ENCODE measurements at regions not wholly inside any gene's neighbourhood (a gene's known extent, or its start where the extent isn't known, plus 50 kb on each side); places are given as distances from the start of the nearest gene placed in this dataset.

DNA sequence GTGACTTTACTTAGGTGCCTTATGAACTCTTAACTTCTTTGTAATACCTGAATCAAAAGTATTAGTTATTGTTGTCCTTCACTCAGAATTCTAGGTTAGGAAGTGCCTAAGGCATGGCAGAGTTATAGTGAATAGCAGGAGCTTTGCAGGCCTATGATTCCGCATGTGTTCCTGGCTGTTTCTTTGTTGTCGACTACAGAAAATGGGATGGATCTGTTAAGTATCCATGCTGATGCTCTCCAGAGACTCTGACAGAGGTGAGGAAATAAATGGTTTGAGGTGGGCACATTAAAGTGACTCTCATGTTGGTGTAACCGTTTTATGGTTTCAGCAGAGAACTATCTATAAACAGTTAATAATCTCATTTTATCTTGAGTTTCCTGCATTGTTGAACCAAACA is 1601.3 kb downstream of the PCDH7 start:
- ATAC-seq (ENCODE audit: low FRiP score): no peak
- TF ChIP-seq CTCF (IDR thresholded peaks at IDR 0.05): no peak
- DNase-seq (ENCODE audit: low spot score): no peak

- TF ChIP-seq CTCF (IDR thresholded peaks at IDR 0.05): no peak
- DNase-seq (ENCODE audit: low spot score): no peak
- no peak for ATAC-seq (ENCODE audit: low FRiP score)
These were observed 1614.6 kb downstream of the PCDH7 start for GRCh38 chr4:32334759-32335158.

- TF ChIP-seq CTCF (IDR thresholded peaks at IDR 0.05): no peak
- no peak for ATAC-seq (ENCODE audit: low FRiP score)
These were observed 1617.2 kb downstream of the PCDH7 start for GRCh38 chr4:32337403-32337802.

DNA sequence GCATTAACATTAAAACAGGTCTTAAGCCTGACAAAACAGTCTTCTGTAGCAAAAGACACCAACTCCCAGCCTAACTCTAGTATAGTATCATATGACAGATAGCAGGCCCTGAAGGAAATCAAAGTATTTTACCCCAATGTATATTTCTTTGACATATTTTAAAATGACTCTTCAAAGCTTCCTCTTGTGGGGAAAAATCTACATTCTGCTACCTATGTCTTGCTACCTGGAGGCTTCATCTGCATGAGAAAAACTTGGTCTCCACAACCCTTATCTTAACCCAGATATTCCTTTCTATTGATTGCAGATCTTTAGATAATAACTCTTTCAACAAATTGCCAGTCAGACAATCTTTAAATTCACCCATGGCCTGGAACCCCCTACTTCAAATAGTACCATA is 1620.4 kb downstream of the PCDH7 start:
- DNase-seq (ENCODE audit: low spot score) (no peak), ATAC-seq (ENCODE audit: low FRiP score) (no peak)
- TF ChIP-seq CTCF (IDR thresholded peaks at IDR 0.05): no peak

More at GRCh38 chr4:32337403-32337802, 1617.2 kb downstream of the PCDH7 start:
- no peak for DNase-seq (ENCODE audit: low spot score)

GRCh38 chr4:32341342-32341741 is 1621.2 kb downstream of the PCDH7 start:
- TF ChIP-seq CTCF (IDR thresholded peaks at IDR 0.05): no peak
- no peak for ATAC-seq (ENCODE audit: low FRiP score)
- DNase-seq (ENCODE audit: low spot score): no peak

GRCh38 chr4:32342054-32342453 is 1621.9 kb downstream of the PCDH7 start:
- DNase-seq (ENCODE audit: low spot score) (no peak), ATAC-seq (ENCODE audit: low FRiP score) (no peak)
- TF ChIP-seq CTCF (IDR thresholded peaks at IDR 0.05): no peak

DNA sequence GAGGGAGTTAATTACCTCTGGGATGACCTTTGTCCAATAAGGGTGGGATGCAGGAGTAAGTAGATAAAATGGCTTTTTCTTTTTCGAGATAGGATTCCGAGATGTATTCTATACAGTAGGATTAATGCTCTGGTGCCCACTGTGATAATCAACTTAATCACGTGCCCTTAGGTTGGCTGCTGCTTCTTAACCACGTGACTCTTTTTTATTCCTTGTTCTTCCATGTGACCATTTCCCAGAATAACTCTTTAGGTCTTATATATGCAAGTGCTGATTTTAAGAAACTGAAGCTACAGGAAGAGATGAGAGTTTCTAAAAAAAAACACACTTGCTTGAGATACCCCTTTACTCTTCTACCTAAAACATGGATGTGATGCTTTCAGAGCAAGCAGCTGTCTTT is 1628.9 kb downstream of the PCDH7 start:
- TF ChIP-seq CTCF (IDR thresholded peaks at IDR 0.05): no peak
- no peak for DNase-seq (ENCODE audit: low spot score)
- no peak for ATAC-seq (ENCODE audit: low FRiP score)

Measured in omental fat pad (tissue), 3 donors.